ENCODE measurements at regions not wholly inside any gene's neighbourhood (a gene's known extent, or its start where the extent isn't known, plus 50 kb on each side); places are given as distances from the start of the nearest gene placed in this dataset.
"Not testable (repeated sequence)": the region's sequence is repeated elsewhere in the genome, so short reads cannot be mapped to it uniquely, and the experiment has no call there.

GRCh38 chr5:105639068-105639467 is 2031.7 kb downstream of the EFNA5 start:
- DNase-seq: no peak

GRCh38 chr5:105638437-105638836 is 2032.3 kb downstream of the EFNA5 start:
- no peak for DNase-seq

GRCh38 chr5:105632043-105632442 is 2038.7 kb downstream of the EFNA5 start:
- no peak for DNase-seq

GRCh38 chr5:105630803-105631202 is 2039.9 kb downstream of the EFNA5 start:
- no peak for DNase-seq

DNA sequence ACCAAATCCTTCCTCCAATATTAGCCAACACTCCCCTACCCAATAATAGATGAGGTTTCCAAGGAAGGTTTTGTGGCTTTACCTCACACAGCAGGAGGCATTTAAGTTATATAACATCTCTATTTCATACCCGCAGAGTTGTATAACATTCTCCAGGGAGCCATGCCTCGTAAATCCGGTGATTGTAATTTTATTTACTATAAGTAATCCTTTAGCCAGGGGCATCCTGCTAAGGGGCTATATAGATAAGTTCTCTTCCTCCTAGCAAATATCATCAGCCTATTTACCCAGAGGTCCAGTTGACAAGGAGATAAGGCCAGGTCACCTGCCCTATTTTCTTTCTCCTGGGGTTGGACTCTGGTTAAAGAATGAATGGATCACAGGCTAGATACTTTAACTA is 2051.0 kb downstream of the EFNA5 start:
- no peak for DNase-seq

- no peak for DNase-seq
Observed at GRCh38 chr5:105617436-105618215, 2053.1 kb downstream of the EFNA5 start.

- DNase-seq: no peak
Observed at GRCh38 chr5:105616599-105616998, 2054.0 kb upstream of the NUDT12 start.

GRCh38 chr5:105602406-105602805 is 2039.8 kb upstream of the NUDT12 start:
- DNase-seq: not testable (repeated sequence)

DNA sequence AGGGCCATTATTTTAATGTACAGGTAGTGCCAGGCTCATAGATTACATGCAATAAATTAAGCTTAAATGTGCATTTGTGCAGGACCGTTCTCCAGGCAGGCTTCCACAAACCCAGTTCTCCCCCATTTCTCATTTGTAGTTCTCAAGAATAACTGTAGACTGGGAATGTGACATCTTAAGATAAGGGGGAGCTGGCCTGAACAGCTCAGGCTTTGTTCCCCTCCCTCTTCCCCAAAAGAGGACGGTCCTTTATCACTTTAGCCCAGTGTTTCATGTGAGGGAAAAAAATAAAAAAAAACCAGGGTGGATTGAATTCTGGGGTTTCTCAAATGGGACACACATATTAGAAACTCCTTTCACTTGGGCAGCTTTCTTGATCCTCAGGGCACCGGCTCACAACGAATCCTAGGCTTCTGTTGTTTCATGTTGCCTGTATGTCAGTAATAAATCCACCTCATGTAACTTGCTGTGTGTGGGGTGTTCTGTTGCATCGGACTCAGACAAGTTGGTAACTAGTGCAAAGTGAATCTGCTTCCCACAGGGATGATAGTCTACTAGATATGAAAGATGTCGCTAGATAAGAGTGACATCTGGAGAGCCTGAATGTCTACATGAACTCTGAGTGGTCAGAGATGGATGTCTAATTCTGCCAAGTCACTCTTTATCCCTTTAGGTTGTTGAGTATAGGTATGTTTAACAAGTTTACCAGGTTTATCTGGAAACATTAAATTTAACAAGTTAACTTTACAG is 2030.6 kb upstream of the NUDT12 start:
- no peak for DNase-seq

GRCh38 chr5:105587963-105588662 is 2025.5 kb upstream of the NUDT12 start:
- DNase-seq: no peak

- DNase-seq: no peak
Observed at GRCh38 chr5:105581988-105582690, 2019.5 kb upstream of the NUDT12 start.

DNA sequence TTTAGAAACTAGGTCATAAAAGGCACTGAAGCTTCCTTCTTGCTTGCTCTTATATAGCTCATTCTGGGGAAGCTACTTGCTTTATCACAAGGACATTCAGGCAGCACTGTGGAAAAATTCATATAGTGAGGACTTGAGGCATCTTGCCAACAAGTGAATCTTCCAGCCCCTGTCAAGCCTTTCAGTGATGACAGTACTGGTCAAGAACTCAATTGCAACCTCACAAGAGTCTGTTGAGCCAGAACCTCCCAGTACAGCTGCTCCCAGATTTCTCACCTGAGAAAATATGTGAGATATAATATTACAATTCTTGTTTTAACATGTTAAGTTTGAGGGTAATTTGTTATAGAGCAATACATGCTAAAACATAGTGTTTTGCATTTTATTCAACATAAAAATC is 2011.0 kb upstream of the NUDT12 start:
- no peak for DNase-seq

DNA sequence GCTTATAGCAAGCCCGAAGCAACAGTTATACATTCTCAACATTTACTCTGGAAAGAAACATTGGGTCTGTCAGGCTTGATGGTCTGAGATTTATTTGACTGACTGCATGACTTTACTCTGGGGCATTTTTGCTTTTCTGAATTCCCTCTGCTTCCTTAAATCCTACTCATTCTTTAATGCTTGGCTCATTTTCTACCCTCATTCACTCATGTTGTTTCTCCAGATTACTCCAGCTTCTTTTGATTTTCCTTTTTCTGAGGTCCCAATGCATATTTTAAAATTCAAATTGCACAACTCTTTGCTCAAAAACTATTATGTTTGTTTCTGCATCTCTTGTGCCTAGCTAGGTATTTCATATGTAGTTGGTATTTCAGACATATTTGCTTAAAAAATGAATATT is 2002.9 kb upstream of the NUDT12 start:
- no peak for DNase-seq

DNA sequence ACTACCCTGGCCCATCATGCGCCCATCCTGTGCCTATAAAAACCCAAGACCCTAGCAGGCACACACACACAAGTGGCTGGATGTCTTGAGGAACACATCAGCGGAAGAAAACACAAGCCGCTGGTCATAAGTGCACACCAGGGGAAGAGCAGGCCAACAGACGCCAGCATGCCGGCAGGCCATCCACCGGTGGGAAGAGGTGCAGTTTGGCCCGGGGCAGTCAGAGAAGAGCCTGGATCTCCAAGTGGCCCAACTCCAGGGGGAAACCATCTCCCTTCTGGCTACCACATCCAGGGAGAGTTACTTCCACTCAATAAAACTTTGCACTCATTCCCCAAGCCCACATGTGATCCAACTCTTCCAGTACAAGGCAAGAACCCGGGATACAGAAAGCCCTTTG is 2001.3 kb upstream of the NUDT12 start:
- DNase-seq: no peak

GRCh38 chr5:105554568-105555169 is 1992.1 kb upstream of the NUDT12 start:
- DNase-seq: no peak

DNA sequence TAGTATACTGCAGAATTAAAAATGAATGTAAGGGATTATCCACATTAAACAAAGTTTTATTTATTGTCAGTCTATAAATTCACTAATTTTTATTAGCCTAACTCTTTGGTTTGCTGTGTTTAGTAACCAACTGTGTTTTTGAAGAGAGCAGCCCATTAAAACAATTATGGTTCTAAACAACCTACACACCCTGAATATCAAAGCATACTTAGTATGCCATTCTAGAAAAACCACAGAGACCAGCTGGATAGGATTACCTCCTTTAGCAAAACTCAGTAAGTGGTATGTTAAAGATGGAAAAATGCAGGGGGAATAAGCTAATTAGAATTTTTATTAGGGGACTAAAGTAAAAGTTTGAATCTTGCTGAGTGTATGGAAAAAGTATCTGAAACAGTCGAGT is 1981.7 kb upstream of the NUDT12 start:
- DNase-seq: no peak

DNA sequence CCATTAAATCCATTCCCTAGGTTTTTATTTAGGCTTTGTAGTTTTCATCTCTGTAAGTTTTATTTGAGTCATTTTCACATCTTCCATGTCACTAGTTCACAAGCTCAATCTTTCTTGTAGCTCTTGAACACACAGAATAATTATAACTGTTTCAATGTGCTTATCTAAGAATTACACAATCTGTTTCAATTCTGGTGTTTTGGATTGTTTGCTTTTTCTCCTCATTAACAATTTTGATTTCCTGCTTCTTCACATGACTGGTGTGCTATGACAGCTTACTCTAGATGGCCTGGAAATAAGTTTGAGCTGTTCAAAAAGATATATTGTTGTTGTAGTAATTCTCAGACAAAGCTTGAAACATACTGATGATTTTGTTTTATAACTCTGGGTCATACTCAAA is 1974.1 kb upstream of the NUDT12 start:
- no peak for DNase-seq

GRCh38 chr5:105530716-105531261 is 1968.2 kb upstream of the NUDT12 start:
- no peak for DNase-seq

- DNase-seq: no peak
Observed at GRCh38 chr5:105529851-105530250, 1967.3 kb upstream of the NUDT12 start.

DNA sequence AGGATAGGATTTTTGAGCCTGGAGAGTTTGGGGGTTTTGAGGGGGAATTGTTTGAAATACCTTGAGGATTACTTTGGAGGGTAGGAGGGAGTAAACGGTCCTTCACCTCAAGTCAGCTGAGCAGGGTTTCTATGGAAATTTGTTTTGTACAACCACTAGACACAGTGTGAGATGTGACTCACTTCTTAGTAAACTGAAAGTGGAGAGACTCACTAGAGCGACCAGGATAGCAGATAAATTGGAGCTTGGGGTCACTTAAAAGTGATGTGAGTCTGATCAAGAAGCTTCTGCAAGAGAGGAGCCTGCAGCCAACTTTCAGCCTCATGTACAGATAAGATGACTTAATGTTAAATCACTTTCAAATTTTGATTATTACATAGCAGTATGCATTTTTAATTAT is 1945.9 kb upstream of the NUDT12 start:
- no peak for DNase-seq

DNA sequence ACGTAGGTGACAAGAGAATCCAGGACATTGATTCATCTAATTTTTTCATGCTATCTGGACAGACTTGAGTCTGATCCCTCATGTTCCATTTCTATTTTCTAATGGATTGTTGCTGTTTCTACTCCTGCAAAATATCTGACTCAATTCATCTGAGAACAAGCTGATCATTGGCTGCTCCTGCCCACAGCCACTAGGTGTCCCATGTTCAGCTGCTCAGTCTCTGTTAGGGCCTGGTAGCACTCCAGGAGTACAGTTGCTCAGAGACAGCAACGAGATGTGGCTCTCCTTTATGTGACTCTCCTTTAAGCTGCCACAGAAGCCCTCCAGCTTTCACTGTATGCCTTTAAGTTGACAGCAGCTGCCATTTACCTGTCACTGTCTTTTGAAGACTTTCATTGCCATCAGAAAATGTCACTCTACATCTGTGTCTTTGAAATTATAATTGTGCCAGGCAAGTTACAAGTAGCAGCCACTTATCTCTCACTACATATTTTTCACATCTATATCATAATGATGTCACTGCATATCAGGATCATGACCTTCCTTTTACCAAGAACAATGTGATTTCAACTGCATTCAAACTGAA is 1944.2 kb upstream of the NUDT12 start:
- DNase-seq: no peak

GRCh38 chr5:105503950-105504349 is 1941.4 kb upstream of the NUDT12 start:
- no peak for DNase-seq

Measured in central memory CD4-positive, alpha-beta T cell (primary cell).